ENCODE measurements at regions not wholly inside any gene's neighbourhood (a gene's known extent, or its start where the extent isn't known, plus 50 kb on each side); places are given as distances from the start of the nearest gene placed in this dataset.

DNA sequence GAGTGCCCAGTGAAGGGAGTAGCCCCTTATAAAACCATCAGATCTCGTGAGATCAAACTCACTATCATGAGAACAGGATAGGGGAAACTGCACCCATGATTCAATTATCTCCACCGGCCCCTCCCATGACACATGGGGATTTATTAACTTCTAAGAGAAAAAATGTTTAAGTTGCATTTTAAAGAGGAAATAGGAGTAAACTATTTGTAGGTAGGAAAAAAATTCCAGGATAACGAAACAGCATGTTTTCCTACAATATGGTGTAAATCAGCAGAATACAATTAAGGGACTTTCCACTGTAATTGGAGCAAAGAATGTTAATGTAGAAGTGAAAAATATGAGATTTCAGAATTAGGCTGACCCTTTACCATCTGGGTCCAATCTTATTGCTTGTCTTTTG lies 63.9 kb downstream of the FBXO5 start:
- no peak overlapping the region for H2AK5ac ChIP-seq (ENCODE audit: low read depth, low read length)
- H3K36me3 ChIP-seq (ENCODE audit: control insufficient read depth, insufficient read depth, low read length) = no peaks in the 10 kb centered on the region
- H3K56ac ChIP-seq (ENCODE audit: extremely low read depth, insufficient read depth, low read length) = no peak overlapping the region
- no CpG with 5 or more reads among the region's 3 CpGs for WGBS, 2 experiments (ENCODE audit: extremely low coverage in 2 of 2, insufficient read length in 1 of 2)
- no peak overlapping the region for H4K5ac ChIP-seq (ENCODE audit: low read depth, low read length)
- no peak overlapping the region for H3K9ac ChIP-seq (ENCODE audit: low read depth, low read length)
- ChIA-PET CTCF (no interaction called here), POLR2A (ENCODE audit: unreplicated experiment) (no interaction called here)
- H3K27ac ChIP-seq (ENCODE audit: insufficient read depth, low read length) = no peak overlapping the region
- H3K9me3 ChIP-seq (ENCODE audit: control insufficient read depth, insufficient read depth, low read length) = no peaks in the 10 kb centered on the region
- no peak for ATAC-seq (ENCODE audit: low read depth)
- H3K4me2 ChIP-seq (ENCODE audit: low read depth, low read length) = no peak overlapping the region
- no peak overlapping the region for H2BK20ac ChIP-seq (ENCODE audit: low read depth, low read length)
- H2AK9ac ChIP-seq (replicated peaks; ENCODE audit: low read depth, low read length, poor library complexity) = no peak overlapping the region
- H4K8ac ChIP-seq (ENCODE audit: low read depth in 2 of 2, low read length in 2 of 2) = no peak overlapping the region
- TF ChIP-seq, protein P1, sequence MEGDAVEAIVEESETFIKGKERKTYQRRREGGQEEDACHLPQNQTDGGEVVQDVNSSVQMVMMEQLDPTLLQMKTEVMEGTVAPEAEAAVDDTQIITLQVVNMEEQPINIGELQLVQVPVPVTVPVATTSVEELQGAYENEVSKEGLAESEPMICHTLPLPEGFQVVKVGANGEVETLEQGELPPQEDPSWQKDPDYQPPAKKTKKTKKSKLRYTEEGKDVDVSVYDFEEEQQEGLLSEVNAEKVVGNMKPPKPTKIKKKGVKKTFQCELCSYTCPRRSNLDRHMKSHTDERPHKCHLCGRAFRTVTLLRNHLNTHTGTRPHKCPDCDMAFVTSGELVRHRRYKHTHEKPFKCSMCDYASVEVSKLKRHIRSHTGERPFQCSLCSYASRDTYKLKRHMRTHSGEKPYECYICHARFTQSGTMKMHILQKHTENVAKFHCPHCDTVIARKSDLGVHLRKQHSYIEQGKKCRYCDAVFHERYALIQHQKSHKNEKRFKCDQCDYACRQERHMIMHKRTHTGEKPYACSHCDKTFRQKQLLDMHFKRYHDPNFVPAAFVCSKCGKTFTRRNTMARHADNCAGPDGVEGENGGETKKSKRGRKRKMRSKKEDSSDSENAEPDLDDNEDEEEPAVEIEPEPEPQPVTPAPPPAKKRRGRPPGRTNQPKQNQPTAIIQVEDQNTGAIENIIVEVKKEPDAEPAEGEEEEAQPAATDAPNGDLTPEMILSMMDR (conservative IDR thresholded peaks at IDR 0.05; ENCODE audit: low read depth, low read length) = no peak
- TF ChIP-seq NFE2L2 (IDR thresholded peaks at IDR 0.05; ENCODE audit: low read depth, low read length) (no peak), MXI1 (IDR thresholded peaks at IDR 0.05; ENCODE audit: borderline replicate concordance, low read depth, low read length) (no peak), FOS (IDR thresholded peaks at IDR 0.05; ENCODE audit: low read depth, low read length) (no peak), POLR2A (IDR thresholded peaks at IDR 0.05; ENCODE audit: low read depth, low read length) (no peak), RCOR1 (IDR thresholded peaks at IDR 0.05; ENCODE audit: insufficient replicate concordance, low read length) (no peak), CEBPB (IDR thresholded peaks at IDR 0.05; ENCODE audit: low read depth, low read length) (no peak), MAFK (IDR thresholded peaks at IDR 0.05; ENCODE audit: low read depth, low read length) (no peak)
- TF ChIP-seq, protein P2, sequence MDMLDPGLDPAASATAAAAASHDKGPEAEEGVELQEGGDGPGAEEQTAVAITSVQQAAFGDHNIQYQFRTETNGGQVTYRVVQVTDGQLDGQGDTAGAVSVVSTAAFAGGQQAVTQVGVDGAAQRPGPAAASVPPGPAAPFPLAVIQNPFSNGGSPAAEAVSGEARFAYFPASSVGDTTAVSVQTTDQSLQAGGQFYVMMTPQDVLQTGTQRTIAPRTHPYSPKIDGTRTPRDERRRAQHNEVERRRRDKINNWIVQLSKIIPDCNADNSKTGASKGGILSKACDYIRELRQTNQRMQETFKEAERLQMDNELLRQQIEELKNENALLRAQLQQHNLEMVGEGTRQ (IDR thresholded peaks at IDR 0.05; ENCODE audit: low read depth, low read length) = no peak
- H4K91ac ChIP-seq (ENCODE audit: insufficient read depth, low read depth, low read length) = no peak overlapping the region
- DNase-seq = no peak
- H3K4me3 ChIP-seq (ENCODE audit: insufficient read depth, low read depth, low read length) = no peak overlapping the region
- no peaks in the 10 kb centered on the region for H3K9me1 ChIP-seq (ENCODE audit: insufficient read depth, low read length)
- intact Hi-C loops (cut with micrococcal nuclease) (no loop called here), in situ Hi-C loops (cut with MboI; ENCODE audit: low sequenced_read_pairs) (no loop called here), dilution Hi-C loops (cut with HindIII; ENCODE audit: low sequenced_read_pairs, unreplicated experiment) (no loop called here)
- no peak overlapping the region for H3K4ac ChIP-seq (ENCODE audit: low read depth, low read length)
- H3K79me1 ChIP-seq (ENCODE audit: low read depth in 1 of 2, low read length in 2 of 2) = no peaks in the 10 kb centered on the region
- no peak overlapping the region for H3K23ac ChIP-seq (ENCODE audit: low read depth, low read length)
- no peaks in the 10 kb centered on the region for H3K4me1 ChIP-seq (ENCODE audit: control insufficient read depth, insufficient read depth, low read length)
- H2AFZ ChIP-seq (replicated peaks; ENCODE audit: low read length, poor library complexity) = no peak overlapping the region
- no peak overlapping the region for H2BK5ac ChIP-seq (ENCODE audit: low read depth, low read length, poor library complexity, severe bottlenecking)
- no TSS peak for BruUV-seq (replicated peaks)
- H3K14ac ChIP-seq (replicated peaks; ENCODE audit: low read depth, low read length) = no peak overlapping the region
- no peak overlapping the region for H2BK15ac ChIP-seq (ENCODE audit: low read depth, low read length)
- no peaks in the 10 kb centered on the region for H3K27me3 ChIP-seq (ENCODE audit: control insufficient read depth, insufficient read depth, low read length)
- no peaks in the 10 kb centered on the region for H4K20me1 ChIP-seq (ENCODE audit: insufficient read depth, low read length)
- no peak overlapping the region for H3K18ac ChIP-seq (ENCODE audit: low read depth, low read length)
- no peak overlapping the region for H2BK120ac ChIP-seq (ENCODE audit: low read depth, low read length)
